ENCODE measurements at regions not wholly inside any gene's neighbourhood (a gene's known extent, or its start where the extent isn't known, plus 50 kb on each side); places are given as distances from the start of the nearest gene placed in this dataset.

DNA sequence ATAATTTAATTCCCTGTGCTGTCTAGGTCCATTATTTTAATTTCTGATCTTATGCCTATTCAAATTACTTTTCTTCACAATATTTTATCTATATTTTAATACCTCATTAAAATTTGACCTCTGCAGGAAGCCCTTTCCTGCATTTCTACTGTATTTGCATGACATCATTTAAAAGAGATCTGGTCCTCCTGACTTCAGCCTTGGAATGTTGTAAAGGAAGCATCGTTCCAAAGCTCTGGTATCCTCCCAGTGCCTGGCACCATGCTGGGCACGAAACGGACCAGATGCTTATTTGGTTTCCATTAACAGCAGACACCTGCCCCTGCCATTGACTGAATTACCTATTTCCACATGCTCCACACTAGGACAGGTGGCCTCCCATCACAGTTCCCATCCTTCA, 247.5 kb downstream of the KLF6 start:
- DNase-seq, result no peak

DNA sequence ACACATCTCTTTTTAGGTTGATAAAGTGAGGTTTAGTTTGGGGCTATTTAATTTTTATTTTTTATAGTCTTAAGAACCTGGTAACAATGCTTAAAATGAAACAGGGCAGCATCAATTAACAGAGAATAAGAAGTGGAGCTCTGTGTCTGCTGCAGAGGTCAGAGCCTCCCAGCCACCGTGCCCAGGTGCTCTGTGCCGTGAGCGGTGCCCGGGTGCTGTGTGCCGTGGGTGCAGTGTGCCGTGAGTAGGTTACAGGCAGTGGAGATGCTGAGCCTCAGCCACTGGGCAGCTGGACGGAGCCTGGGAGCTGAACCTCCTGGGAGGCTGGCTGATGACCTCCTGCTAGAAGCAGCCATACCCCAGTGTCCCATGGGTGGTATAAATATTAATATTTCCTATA, 250.0 kb downstream of the KLF6 start:
- no peak for DNase-seq

DNA sequence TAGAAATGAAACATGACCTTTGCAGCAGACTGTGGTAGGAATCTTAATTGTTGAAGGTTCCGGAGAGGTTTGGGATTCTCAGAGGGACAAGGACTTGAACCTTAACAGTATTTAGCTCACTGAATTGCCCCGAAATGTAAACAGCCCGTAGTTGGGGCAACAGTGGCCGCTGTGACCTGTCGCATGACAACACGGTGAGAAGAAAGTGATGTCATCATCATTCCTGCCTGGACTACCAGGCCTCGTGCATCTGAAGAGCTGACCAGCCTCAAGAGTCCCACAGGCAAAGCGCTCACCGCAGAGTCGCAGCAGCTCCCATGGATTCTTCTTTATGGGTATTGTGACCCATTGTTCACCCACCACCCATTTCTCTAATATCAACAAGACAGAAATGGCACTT, 250.6 kb downstream of the KLF6 start:
- DNase-seq, result no peak

DNA sequence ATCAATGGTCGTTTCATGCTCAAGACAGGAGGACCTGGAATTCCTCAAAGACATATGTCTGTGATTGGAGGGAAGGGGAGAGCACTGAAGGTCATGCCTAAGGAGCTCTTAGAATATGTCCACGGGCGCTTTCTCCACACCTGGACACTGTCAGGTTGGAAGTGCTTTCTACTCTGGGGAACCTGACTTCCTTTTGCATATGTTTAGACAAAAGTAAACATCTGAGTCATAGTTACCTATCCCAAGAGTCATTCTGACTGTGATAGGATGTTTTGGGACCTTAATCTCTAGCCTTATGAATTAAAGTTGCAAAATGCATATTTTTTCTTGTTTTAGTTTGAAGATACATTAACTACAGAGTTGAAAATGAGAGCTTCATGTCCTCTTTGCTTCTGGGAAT, 251.7 kb downstream of the KLF6 start:
- DNase-seq, result no peak

DNA sequence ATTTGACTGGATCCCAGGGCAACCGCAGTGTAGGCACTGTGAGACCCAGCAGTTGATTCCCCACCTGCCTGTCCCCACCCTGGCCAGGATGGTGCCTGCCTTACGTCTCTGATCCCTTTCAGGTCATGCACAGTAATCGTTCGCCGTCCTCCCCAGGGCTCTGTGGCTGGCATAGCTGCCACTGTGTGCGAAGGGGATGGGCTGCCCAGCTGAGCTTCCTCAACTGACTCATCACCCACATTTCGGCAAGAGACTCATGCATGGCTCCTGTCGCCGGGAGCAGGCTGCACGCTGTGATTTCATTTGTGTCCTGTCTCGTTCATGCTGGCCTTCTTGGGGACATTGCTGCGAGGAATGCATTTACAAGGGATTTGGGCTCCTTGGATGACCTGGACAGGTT, 252.4 kb downstream of the KLF6 start:
- DNase-seq, result no peak

DNA sequence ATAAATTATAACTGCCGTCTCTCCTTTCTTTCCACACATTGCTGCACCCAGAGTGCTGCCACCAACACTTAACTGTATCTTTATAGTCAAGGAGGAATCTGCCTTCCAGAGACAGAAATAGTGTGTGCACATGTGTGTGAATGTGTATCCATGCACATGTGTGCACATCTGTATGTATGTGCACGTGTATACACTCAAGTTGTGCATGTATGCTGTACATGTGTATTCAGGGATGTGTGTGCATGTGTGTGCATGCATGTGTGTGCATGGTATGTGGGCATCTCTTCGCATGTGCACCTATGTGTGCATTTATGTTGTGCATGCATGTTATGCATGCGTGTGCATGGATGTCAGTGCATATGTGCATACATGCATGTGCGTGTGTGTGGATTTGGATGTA, 253.3 kb downstream of the KLF6 start:
- no peak for DNase-seq

DNA sequence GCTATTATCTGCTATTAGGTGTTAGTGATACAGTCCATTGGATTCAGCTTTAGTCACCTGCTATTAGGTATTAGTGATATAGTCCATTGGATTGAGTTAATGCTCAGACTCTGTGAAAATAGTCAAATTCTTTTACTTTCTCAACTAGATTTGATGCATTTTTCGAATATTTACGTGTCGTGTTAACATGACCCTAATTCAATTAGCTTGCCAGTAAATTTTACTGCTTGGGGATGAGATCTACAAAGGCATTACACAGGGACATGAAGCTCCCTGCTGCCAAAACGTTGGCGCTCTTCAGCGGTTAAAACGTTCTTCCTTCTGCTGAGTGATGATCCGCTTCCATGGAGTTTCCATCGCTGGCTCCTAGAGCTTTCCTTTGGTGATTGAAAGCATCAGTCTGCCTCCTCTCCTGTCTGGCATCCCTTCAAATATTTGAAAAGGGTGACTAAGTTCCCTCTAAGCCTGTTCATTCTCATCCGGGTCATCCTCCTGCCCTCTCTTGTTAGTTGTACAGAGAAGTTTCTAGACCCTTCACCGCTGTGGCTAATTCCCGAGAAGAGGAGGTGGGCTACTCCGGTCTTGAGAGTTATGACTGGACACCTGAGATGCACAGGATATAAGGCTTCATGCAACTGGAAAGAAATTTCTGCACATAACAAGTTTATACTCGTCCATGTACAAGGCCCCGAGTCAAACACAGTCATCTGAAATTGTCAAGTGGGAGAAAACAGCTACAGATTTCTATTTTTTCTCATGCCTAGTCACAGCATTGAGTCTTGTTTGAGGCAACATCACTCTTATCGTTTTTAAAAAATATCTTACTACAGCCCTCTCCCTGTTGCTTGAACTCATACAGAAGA, 254.0 kb downstream of the KLF6 start:
- no peak for DNase-seq

DNA sequence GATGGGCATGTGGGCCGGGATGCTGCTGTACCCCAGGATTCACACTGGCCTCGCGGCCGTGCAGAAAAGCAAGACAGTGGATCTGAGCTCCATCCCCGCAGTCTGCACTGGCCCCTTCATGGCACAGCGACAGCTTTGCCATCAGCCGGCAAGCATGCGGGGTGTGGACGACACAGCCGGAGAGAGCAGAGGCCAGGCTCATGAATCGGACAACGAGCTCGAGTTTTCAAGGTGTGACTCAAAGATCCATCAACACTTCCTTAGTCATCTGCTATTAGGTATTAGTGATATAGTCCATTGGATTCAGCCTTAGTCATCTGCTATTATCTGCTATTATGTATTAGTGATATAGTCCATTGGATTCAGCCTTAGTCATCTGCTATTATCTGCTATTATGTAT, 254.7 kb downstream of the KLF6 start:
- DNase-seq, result no peak

DNA sequence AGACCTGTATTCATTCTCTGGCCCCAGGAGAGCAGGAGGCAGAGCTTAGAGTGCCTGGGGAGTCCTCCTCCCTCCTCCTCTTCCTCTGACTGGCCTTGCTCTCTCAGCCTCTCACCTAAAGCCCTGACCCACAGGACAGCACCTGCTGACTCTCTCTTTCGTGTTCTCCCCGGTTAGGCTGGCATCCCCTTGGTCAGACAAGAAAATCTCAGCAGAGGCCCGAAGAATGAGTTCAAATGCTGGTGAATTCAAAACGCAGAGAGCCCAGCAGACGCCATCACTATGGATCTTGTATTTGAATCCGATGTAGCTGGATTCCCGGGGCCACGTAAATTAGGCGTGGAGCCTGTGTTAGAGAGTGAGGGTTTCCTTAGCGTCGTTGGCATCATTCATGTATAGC, 255.3 kb downstream of the KLF6 start:
- no peak for DNase-seq

DNA sequence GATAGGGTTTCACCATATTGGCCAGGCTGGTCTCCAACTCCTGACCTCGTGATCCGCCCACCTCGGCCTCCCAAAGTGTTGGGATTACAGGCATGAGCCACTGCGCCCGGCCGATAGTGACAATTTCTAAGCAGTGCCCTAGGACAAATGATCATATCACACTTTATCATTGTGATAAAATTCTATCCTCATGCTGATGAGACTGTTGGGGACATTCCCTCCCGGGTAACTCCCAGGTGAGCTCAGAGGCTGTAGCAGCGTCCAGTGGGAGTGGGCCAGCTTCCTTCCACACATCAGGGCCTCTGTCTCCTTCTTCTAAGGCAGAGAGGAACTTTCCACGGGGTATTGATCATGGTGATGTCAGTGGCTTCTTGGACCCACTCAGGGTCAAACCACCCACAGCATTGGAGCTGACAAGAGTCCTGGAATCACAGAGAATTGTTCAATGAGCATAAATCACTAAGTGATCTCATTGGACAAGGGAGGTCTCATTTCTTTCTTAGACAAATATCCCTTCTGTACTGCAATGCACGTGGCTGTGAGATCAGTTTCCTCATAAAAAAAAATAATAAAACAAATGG, 256.1 kb downstream of the KLF6 start:
- no peak for DNase-seq

DNA sequence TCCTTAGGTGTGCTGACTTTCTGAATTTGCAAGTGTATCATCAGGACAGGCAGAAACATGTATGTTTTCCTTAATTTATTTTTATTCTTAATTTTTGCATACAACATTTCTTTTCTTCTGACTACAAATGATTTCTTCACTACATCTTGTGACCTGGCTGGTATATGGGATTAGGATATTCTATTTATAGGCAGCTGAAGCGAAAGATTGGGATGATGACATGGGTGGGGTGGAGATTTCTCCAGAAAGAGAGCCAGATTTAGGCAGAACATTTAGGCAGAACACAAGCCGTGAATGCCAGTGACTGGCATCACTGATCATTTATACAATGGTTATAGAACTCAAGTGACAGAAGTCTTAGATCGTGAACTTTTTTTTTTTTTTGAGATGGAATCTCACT, 256.7 kb downstream of the KLF6 start:
- DNase-seq, result no peak

DNA sequence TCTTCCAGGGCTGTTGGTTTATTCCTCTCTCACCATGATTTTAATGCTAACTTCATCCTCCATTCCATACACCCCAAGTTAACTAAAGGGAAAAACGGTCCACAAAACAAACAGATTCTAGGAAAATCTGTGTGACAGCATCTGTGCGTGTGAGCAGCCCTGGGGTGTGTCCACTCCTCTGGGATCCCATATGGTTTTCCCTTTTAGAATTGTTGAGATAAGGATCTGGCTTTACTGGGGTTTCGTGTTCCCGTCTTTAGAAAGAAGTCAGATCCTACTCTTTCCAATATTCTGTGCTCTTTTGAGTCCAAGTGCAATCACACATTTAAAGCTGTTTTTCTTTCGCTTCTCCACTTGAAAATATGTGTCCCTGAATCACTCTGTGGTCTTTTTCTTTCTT, 257.1 kb downstream of the KLF6 start:
- DNase-seq, result no peak

DNA sequence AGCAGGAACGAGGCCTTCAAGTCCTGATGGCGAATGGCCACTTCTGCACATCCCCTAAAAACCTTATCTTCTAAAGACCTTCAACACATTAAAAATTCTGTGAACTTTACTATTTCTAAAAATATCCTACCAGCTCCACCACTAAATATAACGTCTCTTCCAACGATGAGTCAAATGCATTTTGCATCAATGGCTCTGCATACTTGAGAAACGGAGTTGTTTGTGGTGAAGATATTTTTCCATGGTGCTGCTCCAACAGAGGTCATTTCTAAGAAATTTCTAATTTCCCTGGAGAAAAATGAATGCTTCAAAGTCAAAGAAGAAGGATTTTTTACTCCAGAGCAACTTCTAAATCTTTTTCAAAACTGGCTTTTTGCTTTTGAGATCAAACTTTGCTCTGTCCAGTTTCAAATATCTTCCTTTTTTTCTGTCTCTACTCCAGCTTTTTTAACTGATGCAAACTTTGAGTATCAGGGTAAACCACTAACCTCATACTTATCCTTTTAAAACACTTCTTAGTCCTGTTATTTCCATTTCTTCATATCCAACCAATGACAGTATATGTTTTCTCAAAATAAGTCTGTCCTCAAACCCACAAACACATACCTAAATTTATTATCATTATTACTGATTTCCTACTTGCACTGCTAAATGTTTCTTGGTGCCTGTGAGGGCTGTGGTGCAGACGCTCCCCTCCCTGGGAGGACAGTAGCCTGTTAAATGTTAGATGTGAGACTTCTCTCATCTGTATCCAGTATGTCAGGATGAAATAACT, 258.1 kb downstream of the KLF6 start:
- no peak for DNase-seq

DNA sequence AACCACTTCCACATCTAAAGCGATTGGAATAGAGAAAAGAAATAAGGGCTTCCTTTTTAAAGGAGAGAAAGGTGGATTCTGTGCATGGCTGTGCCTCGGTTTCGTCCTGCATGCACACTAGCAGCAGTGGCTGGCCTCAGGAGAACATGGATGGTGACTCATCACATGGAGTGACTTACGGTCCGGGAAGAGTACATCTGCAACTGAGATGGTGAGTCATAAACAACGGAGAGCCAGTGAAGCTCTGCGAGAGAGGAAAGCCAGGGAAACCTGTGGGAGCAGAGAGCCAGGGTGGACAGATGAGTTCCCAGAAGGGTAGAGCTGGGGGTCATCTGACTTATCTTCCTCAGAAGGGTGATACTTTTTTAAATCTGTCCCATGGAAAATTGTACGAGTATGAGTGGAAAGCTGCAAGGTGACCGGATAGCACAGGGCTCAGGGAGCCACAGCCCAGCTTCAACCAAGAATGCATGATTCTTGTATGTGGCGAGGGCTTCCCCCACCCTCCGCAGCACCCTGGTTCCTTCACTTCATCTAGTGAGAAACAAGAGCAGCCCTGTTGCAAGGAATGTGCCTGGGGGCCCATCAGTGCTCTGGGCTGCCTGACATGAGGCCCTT, 259.1 kb downstream of the KLF6 start:
- no peak for DNase-seq

DNA sequence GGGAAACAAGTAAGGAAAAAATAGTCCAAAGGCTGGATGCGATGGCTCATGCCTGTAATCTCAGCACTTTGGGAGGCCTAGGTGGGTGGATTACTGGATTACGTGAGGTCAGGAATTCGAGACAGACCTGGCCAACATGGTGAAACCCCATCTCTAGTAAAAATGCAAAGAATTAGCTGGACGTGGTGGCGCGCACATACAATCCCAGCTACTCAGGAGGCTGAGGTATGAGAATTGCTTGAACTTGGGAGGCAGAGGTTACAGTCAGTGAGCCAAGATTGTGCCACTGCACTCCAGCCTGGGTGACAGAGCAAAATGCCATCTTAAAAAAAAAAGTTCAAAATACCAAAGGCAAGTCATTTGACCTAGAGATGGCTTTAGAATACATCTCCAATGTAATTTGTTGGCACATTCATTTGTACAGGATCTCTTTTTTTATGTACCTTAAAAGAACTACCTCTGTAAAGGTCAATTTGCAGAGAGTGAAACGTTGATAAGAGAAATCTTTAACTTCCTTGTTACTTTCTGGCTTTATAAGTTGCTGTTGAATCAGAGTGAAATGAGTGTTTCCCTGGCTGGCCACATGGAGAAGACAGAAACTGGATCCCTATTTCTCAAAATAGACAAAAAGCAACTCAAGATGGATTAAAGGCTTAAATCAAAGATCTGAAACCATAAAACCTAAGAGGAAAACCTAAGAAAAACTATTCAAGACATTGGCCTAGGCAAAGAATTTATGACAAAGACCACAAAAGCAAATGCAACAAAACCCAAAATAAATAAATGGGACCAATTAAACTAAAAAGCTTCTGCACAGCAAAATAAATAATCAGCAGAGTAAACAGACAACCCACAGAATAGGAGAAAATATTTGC, 260.7 kb downstream of the KLF6 start:
- no peak for DNase-seq

DNA sequence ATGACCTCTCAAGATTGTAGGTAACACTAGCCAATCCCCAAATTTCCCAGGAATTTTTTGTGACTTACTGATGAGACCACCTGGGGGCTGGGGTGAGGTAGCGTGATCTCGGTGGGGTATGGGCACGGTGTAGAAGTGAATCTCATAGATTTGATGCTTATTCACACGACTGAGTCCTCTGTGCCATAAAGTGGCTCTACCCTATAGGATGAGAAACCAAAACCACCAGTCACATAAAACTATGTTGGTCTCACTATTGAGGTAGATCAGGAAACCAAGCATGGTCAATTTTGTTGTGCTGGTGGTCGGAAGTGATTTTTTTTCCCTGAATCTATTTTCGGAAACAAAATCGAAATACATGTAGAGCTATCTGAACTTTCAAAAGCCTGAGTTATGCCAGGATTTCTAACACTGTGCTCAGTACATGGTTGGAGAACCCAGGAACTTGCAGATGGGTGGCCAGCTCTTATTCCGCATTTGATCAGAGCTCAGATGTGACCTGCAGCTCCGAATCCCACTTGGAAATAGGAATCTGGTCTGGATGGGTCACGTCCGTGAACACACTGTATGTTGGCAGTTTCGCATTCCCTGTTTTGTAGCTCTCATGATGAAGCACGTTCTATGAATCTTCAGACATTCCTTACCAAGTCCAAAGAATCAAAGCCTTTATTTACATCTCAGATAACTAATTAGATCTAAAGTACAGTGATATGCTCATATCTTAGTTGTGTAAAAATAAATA, 261.5 kb downstream of the KLF6 start:
- DNase-seq, result no peak

DNA sequence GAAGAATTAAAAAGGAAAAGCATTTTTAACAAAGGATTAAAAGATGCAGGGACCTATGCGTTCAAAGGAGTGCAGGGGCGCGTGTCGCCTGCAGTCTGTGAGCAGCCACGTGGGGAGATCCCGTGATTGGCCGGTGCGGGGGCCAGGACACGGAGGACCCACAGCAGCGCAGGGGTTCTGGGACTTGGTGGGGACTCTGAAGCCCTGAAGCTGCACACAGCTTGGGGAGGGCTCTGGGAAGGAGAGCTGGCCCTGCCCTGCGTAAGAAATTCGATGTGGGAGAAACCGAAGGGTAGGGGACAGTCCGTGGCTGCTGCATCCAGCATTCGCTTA, 268.1 kb downstream of the KLF6 start:
- no peak for DNase-seq

DNA sequence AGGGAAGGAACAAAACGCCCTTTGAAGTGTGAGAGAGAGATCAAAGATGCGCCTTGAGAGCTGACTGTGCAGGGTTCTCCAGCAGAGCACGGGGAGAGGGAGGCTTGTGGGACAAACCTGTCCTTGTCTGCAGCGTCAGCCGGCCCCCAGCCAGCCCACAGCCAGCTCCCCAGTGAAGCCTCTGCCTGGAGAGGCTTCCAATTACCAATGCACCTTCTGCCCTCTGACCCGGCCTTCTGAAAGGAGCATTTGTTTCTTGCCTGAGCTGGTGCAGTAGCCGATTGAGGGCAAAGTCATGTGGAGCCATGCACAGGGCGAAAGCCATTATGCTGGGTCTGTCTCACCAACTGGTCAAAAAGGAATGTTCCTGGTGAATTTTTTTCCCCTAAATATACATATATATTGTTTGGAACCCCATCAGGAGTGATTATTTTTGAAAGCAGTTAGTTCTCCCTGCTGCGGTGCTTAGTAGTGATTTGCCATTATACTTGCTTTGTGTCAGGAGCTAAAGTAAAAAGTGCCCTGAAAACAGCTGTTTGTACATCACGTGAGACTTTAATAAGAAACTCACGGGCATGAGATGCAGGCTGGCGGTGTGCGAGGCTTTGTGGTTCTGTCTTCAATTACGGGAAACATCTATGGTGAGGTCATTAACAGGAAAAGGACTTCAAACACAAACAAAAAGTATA, 268.6 kb downstream of the KLF6 start:
- no peak for DNase-seq

DNA sequence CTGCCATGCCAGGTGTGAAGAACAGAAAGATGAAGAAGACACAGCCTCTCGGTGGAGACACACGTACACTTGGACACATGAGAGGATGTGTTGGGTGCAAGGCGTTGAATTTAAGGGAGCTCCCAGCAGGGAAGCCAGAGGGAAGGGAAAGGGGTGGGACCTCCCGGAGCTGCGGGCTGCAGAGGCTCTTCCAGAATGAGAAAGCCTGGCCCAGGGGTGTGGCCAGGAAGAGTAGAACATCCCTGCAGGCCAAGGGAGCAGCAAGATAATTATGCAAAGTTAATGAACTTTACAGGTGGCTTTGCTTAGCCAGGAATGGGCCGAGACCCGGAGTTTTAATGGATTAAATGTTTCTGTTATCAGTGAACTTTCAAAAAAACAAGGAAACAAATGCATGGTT, 270.3 kb downstream of the KLF6 start:
- DNase-seq, result no peak

DNA sequence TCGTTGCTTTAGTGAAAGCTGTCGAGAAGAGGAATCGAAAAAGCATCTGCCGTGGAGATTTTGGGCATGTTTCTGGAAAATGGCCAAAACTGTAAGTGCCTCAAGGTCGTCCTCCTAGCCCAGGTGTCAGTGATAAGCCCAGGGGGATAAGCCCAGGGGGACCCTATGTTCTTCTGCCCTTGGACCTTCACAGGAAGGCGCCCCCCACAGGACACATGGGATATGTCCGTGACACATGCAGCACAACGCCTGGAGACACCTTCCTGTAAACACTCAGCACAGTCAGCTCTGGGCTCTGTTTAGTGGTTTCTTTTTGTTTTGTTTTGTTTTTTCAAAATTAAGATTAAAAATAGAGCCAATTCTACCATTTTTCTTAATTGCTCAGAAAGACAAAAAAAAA, 272.7 kb downstream of the KLF6 start:
- no peak for DNase-seq

DNA sequence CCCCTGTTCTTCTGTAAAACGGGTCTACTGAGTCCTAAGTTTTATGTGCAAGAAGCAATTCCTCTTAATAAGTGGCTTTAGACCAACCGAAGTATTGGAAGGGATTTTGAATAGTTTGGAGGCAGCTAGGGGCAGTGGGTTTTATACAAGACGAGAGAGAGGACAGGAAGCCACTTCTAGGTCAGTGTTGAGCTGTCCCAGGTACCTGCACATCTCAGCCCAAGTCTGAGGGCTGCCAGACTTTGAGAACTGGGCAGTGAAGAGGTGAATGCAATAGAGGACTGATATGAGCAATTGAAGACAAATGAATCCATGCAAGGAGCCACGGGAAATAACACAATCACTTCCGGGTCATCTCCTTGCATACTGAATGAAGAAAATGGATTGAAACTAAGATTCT, 273.5 kb downstream of the KLF6 start:
- no peak for DNase-seq
